Breast epithelium (tissue), 4 donors: ENCODE measurements at regions not wholly inside any gene's neighbourhood (a gene's known extent, or its start where the extent isn't known, plus 50 kb on each side); places are given as distances from the start of the nearest gene placed in this dataset.

Experiments
- DNase-seq, 2 donors: peaks; one replicate each; pipeline ENCODE4 v3.0.0-alpha.2; 2019; ENCODE audit warnings: low spot score in 2 of 2
- H3K27ac ChIP-seq, 2 donors: fragments of 200-600 bp; sonication (generic) in 1 of 2; one replicate each; pipeline ENCODE4 v1.5.1; 2016 to 2019; ENCODE audit warnings: mild to moderate bottlenecking in 1 of 2
- H3K27me3 ChIP-seq, 2 donors: fragments of 200-600 bp; sonication (generic) in 1 of 2; one replicate each; pipeline versions ENCODE4 v1.5.1 to v1.6.0; 2017 to 2019; ENCODE audit warnings: control low read depth in 1 of 2, mild to moderate bottlenecking in 1 of 2
- H3K36me3 ChIP-seq: fragments of 200-600 bp; one replicate; pipeline ENCODE4 v1.5.1; 2019
- H3K4me1 ChIP-seq, 2 donors: fragments of 200-600 bp; sonication (generic); one replicate each; pipeline ENCODE4 v1.5.1; 2016 to 2019; ENCODE audit warnings: control low read depth in 1 of 2
- H3K4me3 ChIP-seq, 3 donors: fragments of 200-600 bp; sonication (generic); 1 replicate in 2 of 3; 2 replicates in 1 of 3; pipeline ENCODE4 v1.5.1; 2016 to 2019; ENCODE audit warnings: mild to moderate bottlenecking in 3 of 3, moderate library complexity in 2 of 3
- H3K9me3 ChIP-seq, 2 donors: fragments of 200-600 bp; sonication (generic) in 1 of 2; one replicate each; pipeline ENCODE4 v1.5.1; 2016 to 2019; ENCODE audit warnings: control low read depth in 1 of 2
- POLR2A ChIP-seq: fragments of 450-650 bp; IDR thresholded peaks from one replicate; pipeline ENCODE4 v1.6.1; 2016; ENCODE audit warnings: antibody characterized with exemption, mild to moderate bottlenecking, moderate library complexity
- POLR2AphosphoS5 ChIP-seq, 3 donors: sonication (generic); formaldehyde crosslinking; IDR thresholded peaks; one replicate each; pipeline ENCODE4 v1.6.1; 2017; ENCODE audit warnings: antibody characterized with exemption in 3 of 3
- intact Hi-C: fragments of 100-400 bp; cut with DNase I; formaldehyde crosslinking; loops from one replicate; pipeline ENCODE4 v1.15.1; 2023; ENCODE audit warnings: low total_unique reads
- TF ChIP-seq, protein P1 (sequence below), 3 donors: fragments of 450-650 bp; IDR thresholded peaks; one replicate each; pipeline ENCODE4 v1.5.1; 2016 to 2017; ENCODE audit warnings: antibody characterized with exemption in 3 of 3, mild to moderate bottlenecking in 3 of 3, moderate library complexity in 3 of 3

DNA sequence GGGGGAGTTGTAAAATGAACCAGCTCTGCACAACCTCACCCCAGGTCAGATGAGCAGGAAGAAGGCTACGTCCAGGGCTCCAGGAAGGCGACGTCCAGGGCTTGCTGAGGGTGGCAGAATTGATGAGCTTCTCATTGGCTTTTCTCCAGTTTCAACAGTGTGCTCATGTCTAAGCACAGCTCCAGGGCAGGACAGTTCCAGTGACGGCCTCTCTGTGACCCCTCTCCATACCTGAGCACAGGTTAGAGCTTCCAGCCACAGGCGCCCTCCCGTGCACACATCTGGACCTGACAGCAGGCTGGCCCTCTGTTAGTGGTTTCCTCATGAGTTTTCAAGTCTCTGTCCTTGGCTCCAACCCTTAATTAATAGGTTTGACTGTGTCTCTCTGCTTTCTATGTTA lies 327.6 kb downstream of the ZNF516 start:
- Histone ChIP-seq H3K4me3 (no peak overlapping the region), H3K27me3 (no peaks in the 10 kb centered on the region), H3K36me3 (no peaks in the 10 kb centered on the region), H3K9me3 (no peaks in the 10 kb centered on the region), H3K4me1 (peaks cover 0 to 8% of the 10 kb centered on the region in 2 donors), H3K27ac (no peak overlapping the region)
- intact Hi-C loops = no loop called here
- TF ChIP-seq, protein P1, sequence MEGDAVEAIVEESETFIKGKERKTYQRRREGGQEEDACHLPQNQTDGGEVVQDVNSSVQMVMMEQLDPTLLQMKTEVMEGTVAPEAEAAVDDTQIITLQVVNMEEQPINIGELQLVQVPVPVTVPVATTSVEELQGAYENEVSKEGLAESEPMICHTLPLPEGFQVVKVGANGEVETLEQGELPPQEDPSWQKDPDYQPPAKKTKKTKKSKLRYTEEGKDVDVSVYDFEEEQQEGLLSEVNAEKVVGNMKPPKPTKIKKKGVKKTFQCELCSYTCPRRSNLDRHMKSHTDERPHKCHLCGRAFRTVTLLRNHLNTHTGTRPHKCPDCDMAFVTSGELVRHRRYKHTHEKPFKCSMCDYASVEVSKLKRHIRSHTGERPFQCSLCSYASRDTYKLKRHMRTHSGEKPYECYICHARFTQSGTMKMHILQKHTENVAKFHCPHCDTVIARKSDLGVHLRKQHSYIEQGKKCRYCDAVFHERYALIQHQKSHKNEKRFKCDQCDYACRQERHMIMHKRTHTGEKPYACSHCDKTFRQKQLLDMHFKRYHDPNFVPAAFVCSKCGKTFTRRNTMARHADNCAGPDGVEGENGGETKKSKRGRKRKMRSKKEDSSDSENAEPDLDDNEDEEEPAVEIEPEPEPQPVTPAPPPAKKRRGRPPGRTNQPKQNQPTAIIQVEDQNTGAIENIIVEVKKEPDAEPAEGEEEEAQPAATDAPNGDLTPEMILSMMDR (IDR thresholded peaks at IDR 0.05) = peak in 2 of 3 donors; percentile 31 to 34
- TF ChIP-seq POLR2A = no peak
- TF ChIP-seq POLR2AphosphoS5 (IDR thresholded peaks at IDR 0.05) = no peak
- DNase-seq = peak; percentile 73 to 74

DNA sequence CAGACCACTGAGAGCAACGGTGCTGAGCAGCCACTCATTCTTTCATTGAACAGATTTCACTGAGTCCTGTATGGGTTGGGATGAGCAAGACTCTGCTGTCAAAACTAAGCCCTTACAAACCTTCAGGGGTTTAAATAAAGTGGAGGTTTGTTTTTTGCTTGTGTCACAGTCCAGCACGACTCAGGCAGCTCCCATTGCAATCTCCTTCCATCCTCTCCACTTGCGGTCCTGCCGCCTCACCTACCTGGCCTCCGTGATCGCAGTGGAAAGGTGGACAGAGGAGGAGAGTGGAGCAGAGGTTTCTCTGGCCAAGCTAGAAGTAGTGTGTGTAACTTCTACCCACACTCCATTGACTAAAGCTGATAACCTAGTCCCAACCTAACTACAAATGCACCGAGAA lies 332.2 kb downstream of the ZNF516 start:
- Histone ChIP-seq H3K4me3 (no peak overlapping the region), H3K9me3 (no peaks in the 10 kb centered on the region), H3K36me3 (no peaks in the 10 kb centered on the region), H3K27me3 (no peaks in the 10 kb centered on the region), H3K27ac (no peak overlapping the region), H3K4me1 (peaks cover 0 to 6% of the 10 kb centered on the region in 2 donors)
- no peak for DNase-seq
- intact Hi-C loops = no loop called here
- TF ChIP-seq POLR2AphosphoS5 (IDR thresholded peaks at IDR 0.05) = no peak
- TF ChIP-seq, protein P1 (IDR thresholded peaks at IDR 0.05) = no peak
- no peak for TF ChIP-seq POLR2A

DNA sequence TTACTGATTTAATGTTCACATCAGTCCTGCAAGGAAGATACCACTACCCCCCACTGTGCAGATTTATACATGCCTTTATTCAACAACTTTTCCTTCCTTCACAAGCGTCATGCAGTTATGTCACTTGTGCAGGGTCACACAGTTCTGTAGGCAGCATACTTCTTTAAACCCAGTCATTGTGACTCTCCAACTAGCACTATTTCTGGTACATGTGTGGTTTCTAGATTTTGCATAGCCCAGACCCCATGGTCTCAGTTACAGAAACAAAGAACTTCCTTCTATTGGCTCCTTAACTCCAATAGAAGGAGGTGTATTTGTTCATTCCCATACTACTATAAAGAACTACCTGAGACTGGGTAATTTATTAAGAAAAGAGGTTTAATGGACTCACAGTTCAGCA lies 333.1 kb downstream of the ZNF516 start:
- H3K27me3 ChIP-seq = no peaks in the 10 kb centered on the region
- intact Hi-C loops = no loop called here
- no peak for DNase-seq
- H3K9me3 ChIP-seq = no peaks in the 10 kb centered on the region
- no peak overlapping the region for H3K4me3 ChIP-seq
- no peaks in the 10 kb centered on the region for H3K36me3 ChIP-seq
- H3K4me1 ChIP-seq = no peaks in the 10 kb centered on the region
- no peak overlapping the region for H3K27ac ChIP-seq
- TF ChIP-seq POLR2AphosphoS5 (IDR thresholded peaks at IDR 0.05) (no peak), POLR2A (no peak)
- TF ChIP-seq, protein P1 (IDR thresholded peaks at IDR 0.05) = no peak

DNA sequence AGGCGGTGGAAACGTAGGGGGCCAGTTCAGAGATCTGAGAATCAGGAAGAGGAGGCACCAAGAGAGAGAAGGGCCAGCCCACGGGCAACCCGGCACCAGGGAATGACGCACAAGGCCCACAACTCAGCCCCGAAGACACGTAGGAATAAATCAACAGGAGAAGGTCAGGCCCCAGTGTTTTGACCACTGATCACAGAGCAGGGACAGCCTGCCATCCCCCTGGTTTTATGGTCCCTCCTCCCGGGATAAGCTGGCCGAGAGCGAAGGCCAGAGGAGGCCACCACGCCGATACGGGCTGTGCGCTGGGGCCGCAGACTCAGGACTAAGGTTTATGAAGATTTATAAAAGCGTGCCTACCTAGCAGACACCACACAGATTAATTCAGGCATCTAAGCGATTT lies 341.4 kb downstream of the ZNF516 start:
- intact Hi-C loops = no loop called here
- H3K36me3 ChIP-seq = no peaks in the 10 kb centered on the region
- no peaks in the 10 kb centered on the region for H3K4me1 ChIP-seq
- TF ChIP-seq POLR2A = no peak
- TF ChIP-seq POLR2AphosphoS5 (IDR thresholded peaks at IDR 0.05) = no peak
- TF ChIP-seq, protein P1 (IDR thresholded peaks at IDR 0.05) = no peak
- peak overlapping the region; percentile 12 to 26 for H3K27ac ChIP-seq
- no peak for DNase-seq
- H3K27me3 ChIP-seq = no peaks in the 10 kb centered on the region
- no peak overlapping the region for H3K4me3 ChIP-seq
- H3K9me3 ChIP-seq = no peaks in the 10 kb centered on the region

DNA sequence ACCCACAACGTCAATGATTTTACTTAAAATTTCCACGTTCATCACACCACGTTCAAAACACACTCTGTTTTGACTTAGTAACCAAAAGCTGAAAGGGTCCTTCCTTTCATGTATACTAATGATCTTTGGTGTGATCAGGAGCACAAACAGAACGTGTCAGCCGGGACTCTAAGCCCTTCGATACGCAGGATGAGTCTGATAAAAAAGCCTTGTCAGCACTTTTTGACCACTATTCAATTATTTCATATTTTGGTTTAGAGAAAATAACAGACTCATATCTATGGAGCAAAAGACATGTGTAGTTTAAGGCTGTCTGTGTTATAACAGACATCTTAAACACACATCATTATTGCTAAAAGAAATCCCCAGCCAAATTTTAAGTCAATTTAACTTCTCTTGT lies 345.3 kb downstream of the ZNF516 start:
- no peaks in the 10 kb centered on the region for H3K4me1 ChIP-seq
- H3K9me3 ChIP-seq = no peaks in the 10 kb centered on the region
- no peaks in the 10 kb centered on the region for H3K36me3 ChIP-seq
- intact Hi-C loops = no loop called here
- no peak overlapping the region for H3K27ac ChIP-seq
- no peak for DNase-seq
- no peak overlapping the region for H3K4me3 ChIP-seq
- H3K27me3 ChIP-seq = no peaks in the 10 kb centered on the region
- no peak for TF ChIP-seq POLR2A
- TF ChIP-seq, protein P1 (IDR thresholded peaks at IDR 0.05) = no peak
- no peak for TF ChIP-seq POLR2AphosphoS5 (IDR thresholded peaks at IDR 0.05)
